Vagina (tissue), 2 donors: ENCODE measurements at regions not wholly inside any gene's neighbourhood (a gene's known extent, or its start where the extent isn't known, plus 50 kb on each side); places are given as distances from the start of the nearest gene placed in this dataset.

ENCODE experiments used
- CTCF ChIP-seq, 3 experiments: fragments of 450-650 bp in 2 of 3; fragments of 200-600 bp in 1 of 3; sonication (generic) in 1 of 3; IDR thresholded peaks; one replicate each; pipeline ENCODE4 v1.5.1; 2017 to 2019; ENCODE audit warnings: antibody characterized with exemption in 3 of 3, mild to moderate bottlenecking in 2 of 3, moderate library complexity in 2 of 3
- POLR2A ChIP-seq, 2 donors: fragments of 450-650 bp; IDR thresholded peaks; one replicate each; pipeline ENCODE4 v1.6.1; 2017; ENCODE audit warnings: antibody characterized with exemption in 2 of 2, mild to moderate bottlenecking in 2 of 2, moderate library complexity in 2 of 2
- POLR2AphosphoS5 ChIP-seq, 2 donors: sonication (generic); formaldehyde crosslinking; IDR thresholded peaks; one replicate each; pipeline ENCODE4 v1.9.0; 2017; ENCODE audit warnings: antibody characterized with exemption in 2 of 2, mild to moderate bottlenecking in 2 of 2, low read depth in 1 of 2; ENCODE audit not compliant: insufficient read depth in 1 of 2

GRCh38 chr4:97493815-97494518 is 649.3 kb downstream of the STPG2 start:
- TF ChIP-seq CTCF (IDR thresholded peaks at IDR 0.05) (no peak), POLR2AphosphoS5 (IDR thresholded peaks at IDR 0.05; ENCODE audit: insufficient read depth in 1 of 2, low read depth in 1 of 2) (no peak), POLR2A (IDR thresholded peaks at IDR 0.05) (no peak)
